Osteocyte (in vitro differentiated cells): ENCODE measurements at regions not wholly inside any gene's neighbourhood (a gene's known extent, or its start where the extent isn't known, plus 50 kb on each side); places are given as distances from the start of the nearest gene placed in this dataset.

Experiments used
- DNase-seq: peaks from one replicate; pipeline ENCODE4 v3.0.0; 2021; ENCODE audit warnings: mixed read lengths; ENCODE audit not compliant: unreplicated experiment; ENCODE audit errors: extremely low spot score
- H3K27ac Mint-ChIP-seq: one replicate; pipeline ENCODE4 v1.8.0; 2021; ENCODE audit warnings: mild to moderate bottlenecking, mixed read lengths; ENCODE audit not compliant: unreplicated experiment
- H3K27me3 Mint-ChIP-seq: one replicate; pipeline ENCODE4 v1.8.0; 2021; ENCODE audit warnings: mixed read lengths; ENCODE audit not compliant: unreplicated experiment
- H3K36me3 Mint-ChIP-seq: one replicate; pipeline ENCODE4 v1.8.0; 2021; ENCODE audit warnings: mixed read lengths; ENCODE audit not compliant: unreplicated experiment
- H3K4me1 Mint-ChIP-seq: one replicate; pipeline ENCODE4 v1.8.0; 2021; ENCODE audit warnings: mixed read lengths; ENCODE audit not compliant: unreplicated experiment
- H3K4me3 Mint-ChIP-seq: one replicate; pipeline ENCODE4 v1.8.0; 2021; ENCODE audit warnings: mild to moderate bottlenecking, moderate library complexity, mixed read lengths; ENCODE audit not compliant: unreplicated experiment
- H3K9me3 Mint-ChIP-seq: one replicate; pipeline ENCODE4 v1.8.0; 2021; ENCODE audit warnings: mixed read lengths; ENCODE audit not compliant: unreplicated experiment
- CTCF ChIP-seq: fragments of 200-600 bp; sonication (generic); IDR thresholded peaks from 2 replicates; pipeline ENCODE4 v1.5.0; 2021; ENCODE audit warnings: antibody characterized with exemption, mild to moderate bottlenecking, moderate library complexity

- no peak overlapping the region for H3K4me3 Mint-ChIP-seq
- no peak overlapping the region for H3K27ac Mint-ChIP-seq
- H3K36me3 Mint-ChIP-seq: no peaks in the 10 kb centered on the region
- no peaks in the 10 kb centered on the region for H3K9me3 Mint-ChIP-seq
- peaks cover 22% of the 10 kb centered on the region for H3K27me3 Mint-ChIP-seq
- no peaks in the 10 kb centered on the region for H3K4me1 Mint-ChIP-seq
- DNase-seq: no peak
- no peak for TF ChIP-seq CTCF
Measured at GRCh38 chr20:39516964-39517363, 554.8 kb downstream of the DHX35 start.

DNA sequence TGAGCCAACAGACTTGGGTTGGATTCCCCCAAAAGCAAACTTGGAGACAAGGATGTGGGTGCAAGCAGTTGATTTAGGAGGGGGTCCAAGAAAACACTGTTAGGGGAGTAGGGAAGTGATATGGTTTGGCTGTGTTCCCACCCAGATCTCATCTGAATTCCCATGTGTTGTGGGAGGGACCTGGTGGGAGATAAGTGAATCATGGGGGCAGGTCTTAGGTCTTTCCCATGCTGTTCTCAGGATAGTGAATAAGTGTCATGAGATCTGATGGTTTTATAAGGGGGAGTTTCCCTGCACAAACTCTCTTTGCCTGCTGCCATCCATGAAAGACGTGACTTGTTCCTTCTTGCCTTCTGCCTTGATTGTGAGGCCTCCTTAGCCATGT, 542.6 kb downstream of the DHX35 start:
- Mint-ChIP-seq H3K4me1 (no peaks in the 10 kb centered on the region), H3K27me3 (peaks cover 40% of the 10 kb centered on the region), H3K27ac (no peak overlapping the region), H3K36me3 (no peaks in the 10 kb centered on the region), H3K9me3 (no peaks in the 10 kb centered on the region), H3K4me3 (no peak overlapping the region)
- TF ChIP-seq CTCF: no peak
- DNase-seq: no peak

- no peak overlapping the region for H3K27ac Mint-ChIP-seq
- H3K9me3 Mint-ChIP-seq: no peaks in the 10 kb centered on the region
Measured at GRCh38 chr20:39503902-39504709, 542.0 kb downstream of the DHX35 start.

DNA sequence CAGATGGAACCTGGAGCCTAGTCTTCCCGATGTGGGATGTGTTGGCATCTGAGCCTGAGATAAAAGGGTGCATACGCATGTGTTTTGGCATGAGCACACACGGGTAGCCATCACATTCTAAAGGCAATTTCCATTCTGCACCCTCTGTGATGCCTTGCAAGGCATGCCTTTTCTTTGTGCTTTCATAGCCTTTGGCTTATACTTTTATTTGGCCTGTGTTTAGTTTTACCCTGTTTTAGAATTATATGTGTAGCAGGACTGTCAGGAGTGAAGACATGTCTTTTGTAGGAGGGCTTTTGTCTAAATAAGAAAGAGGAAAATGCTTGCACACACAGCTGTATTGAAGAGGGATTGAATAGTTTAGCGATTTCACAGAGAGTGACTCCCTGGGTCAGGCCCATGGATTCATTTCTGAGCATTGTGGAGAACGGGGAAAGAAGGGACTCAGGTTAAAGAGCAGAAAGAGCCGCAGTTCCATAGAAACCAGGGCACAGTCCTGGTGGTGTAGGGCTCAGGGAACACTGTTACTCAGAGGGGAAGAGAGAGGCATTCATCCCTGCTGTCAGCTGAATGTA, 530.2 kb downstream of the DHX35 start:
- H3K36me3 Mint-ChIP-seq: no peaks in the 10 kb centered on the region
- no peak for DNase-seq
- H3K4me3 Mint-ChIP-seq: no peak overlapping the region
- H3K9me3 Mint-ChIP-seq: peaks cover 15% of the 10 kb centered on the region
- no peak overlapping the region for H3K27ac Mint-ChIP-seq
- H3K4me1 Mint-ChIP-seq: no peaks in the 10 kb centered on the region
- peaks cover 23% of the 10 kb centered on the region for H3K27me3 Mint-ChIP-seq
- no peak for TF ChIP-seq CTCF

More at GRCh38 chr20:39503902-39504709, 542.0 kb downstream of the DHX35 start:
- Mint-ChIP-seq H3K27me3 (peaks cover 36% of the 10 kb centered on the region), H3K4me3 (no peak overlapping the region), H3K4me1 (no peaks in the 10 kb centered on the region), H3K36me3 (no peaks in the 10 kb centered on the region)
- TF ChIP-seq CTCF: no peak
- no peak for DNase-seq

GRCh38 chr20:39491711-39492110, 529.6 kb downstream of the DHX35 start:
- no peak for DNase-seq
- no peak overlapping the region for H3K27ac Mint-ChIP-seq
- no peak for TF ChIP-seq CTCF
- no peaks in the 10 kb centered on the region for H3K4me1 Mint-ChIP-seq
- peaks cover 10% of the 10 kb centered on the region for H3K9me3 Mint-ChIP-seq
- no peaks in the 10 kb centered on the region for H3K36me3 Mint-ChIP-seq
- no peak overlapping the region for H3K4me3 Mint-ChIP-seq
- peaks cover 17% of the 10 kb centered on the region for H3K27me3 Mint-ChIP-seq
